ENCODE measurements at regions not wholly inside any gene's neighbourhood (a gene's known extent, or its start where the extent isn't known, plus 50 kb on each side); places are given as distances from the start of the nearest gene placed in this dataset.

DNA sequence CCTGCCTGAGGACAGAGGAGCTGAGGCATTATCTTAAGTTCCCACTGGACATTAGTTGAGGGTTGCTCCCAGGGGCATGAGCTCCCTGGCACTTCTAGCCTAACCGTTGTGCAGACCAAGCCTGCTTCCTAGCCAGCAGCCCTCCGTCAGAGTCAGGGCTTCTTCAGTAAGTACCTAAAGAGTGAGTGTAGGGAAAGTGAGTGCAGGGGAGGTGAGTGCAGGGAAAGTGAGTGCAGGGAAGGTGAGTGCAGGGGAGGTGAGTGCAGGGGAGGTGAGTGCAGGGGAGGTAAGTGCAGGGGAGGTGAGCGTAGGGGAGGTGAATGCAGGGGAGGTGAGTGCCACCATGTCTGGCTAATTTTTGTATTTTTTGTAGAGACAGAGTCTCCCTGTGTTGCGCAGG lies 190.5 kb downstream of the ESRRB start:
- H3K4me3 ChIP-seq (ENCODE audit: low read depth, low read length), result no peak overlapping the region
- CTCF ChIA-PET, result interaction anchor here (0.6 to 0.9 kb wide), 4 partner anchors 10 to 82 kb away, joined by 3 to 5 read pairs (median 4); no protein-coding TSS in a partner anchor
- no peak overlapping the region for H3K27ac ChIP-seq (ENCODE audit: extremely low read depth, low read depth, low read length)
- no peaks in the 10 kb centered on the region for H3K36me3 ChIP-seq (ENCODE audit: control insufficient read depth in 2 of 2, insufficient read depth in 1 of 2, low read length in 2 of 2)
- POLR2A ChIA-PET, result no interaction called here
- H3K9me3 ChIP-seq (ENCODE audit: control insufficient read depth, insufficient read depth, low read depth, low read length), result no peaks in the 10 kb centered on the region
- H3K4me1 ChIP-seq (ENCODE audit: control insufficient read depth, insufficient read depth, low read length), result no peaks in the 10 kb centered on the region
- peak; percentile 91 for TF ChIP-seq PRDM1 (tag by site-specific recombination; IDR thresholded peaks at IDR 0.05)
- TF ChIP-seq ZNF10 (tag by site-specific recombination; IDR thresholded peaks at IDR 0.05), result no peak

- Histone ChIP-seq H3K27ac (ENCODE audit: extremely low read depth, low read depth, low read length) (no peak overlapping the region), H3K36me3 (ENCODE audit: control insufficient read depth in 2 of 2, insufficient read depth in 1 of 2, low read length in 2 of 2) (no peaks in the 10 kb centered on the region), H3K9me3 (ENCODE audit: control insufficient read depth, insufficient read depth, low read depth, low read length) (no peaks in the 10 kb centered on the region), H3K4me1 (ENCODE audit: control insufficient read depth, insufficient read depth, low read length) (no peaks in the 10 kb centered on the region), H3K4me3 (ENCODE audit: low read depth, low read length) (no peak overlapping the region)
- POLR2A ChIA-PET, result no interaction called here
- no peak for TF ChIP-seq REPIN1 (tag by site-specific recombination; IDR thresholded peaks at IDR 0.05; ENCODE audit: low read depth)
- TF ChIP-seq ZNF654 (tag by site-specific recombination; IDR thresholded peaks at IDR 0.05; ENCODE audit: low read depth), result no peak
- TF ChIP-seq ZNF433 (tag by site-specific recombination; IDR thresholded peaks at IDR 0.05; ENCODE audit: low read depth), result no peak
- TF ChIP-seq, protein P1, sequence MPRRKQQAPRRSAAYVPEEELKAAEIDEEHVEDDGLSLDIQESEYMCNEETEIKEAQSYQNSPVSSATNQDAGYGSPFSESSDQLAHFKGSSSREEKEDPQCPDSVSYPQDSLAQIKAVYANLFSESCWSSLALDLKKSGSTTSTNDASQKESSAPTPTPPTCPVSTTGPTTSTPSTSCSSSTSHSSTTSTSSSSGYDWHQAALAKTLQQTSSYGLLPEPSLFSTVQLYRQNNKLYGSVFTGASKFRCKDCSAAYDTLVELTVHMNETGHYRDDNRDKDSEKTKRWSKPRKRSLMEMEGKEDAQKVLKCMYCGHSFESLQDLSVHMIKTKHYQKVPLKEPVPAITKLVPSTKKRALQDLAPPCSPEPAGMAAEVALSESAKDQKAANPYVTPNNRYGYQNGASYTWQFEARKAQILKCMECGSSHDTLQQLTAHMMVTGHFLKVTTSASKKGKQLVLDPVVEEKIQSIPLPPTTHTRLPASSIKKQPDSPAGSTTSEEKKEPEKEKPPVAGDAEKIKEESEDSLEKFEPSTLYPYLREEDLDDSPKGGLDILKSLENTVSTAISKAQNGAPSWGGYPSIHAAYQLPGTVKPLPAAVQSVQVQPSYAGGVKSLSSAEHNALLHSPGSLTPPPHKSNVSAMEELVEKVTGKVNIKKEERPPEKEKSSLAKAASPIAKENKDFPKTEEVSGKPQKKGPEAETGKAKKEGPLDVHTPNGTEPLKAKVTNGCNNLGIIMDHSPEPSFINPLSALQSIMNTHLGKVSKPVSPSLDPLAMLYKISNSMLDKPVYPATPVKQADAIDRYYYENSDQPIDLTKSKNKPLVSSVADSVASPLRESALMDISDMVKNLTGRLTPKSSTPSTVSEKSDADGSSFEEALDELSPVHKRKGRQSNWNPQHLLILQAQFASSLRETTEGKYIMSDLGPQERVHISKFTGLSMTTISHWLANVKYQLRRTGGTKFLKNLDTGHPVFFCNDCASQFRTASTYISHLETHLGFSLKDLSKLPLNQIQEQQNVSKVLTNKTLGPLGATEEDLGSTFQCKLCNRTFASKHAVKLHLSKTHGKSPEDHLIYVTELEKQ (tag by site-specific recombination; IDR thresholded peaks at IDR 0.05; ENCODE audit: borderline replicate concordance), result no peak
- TF ChIP-seq BCL11A (tag by site-specific recombination; IDR thresholded peaks at IDR 0.05; ENCODE audit: low read depth), result no peak
- TF ChIP-seq ZNF350 (tag by site-specific recombination; IDR thresholded peaks at IDR 0.05), result no peak
- TF ChIP-seq YY2 (tag by site-specific recombination; IDR thresholded peaks at IDR 0.05), result no peak
- TF ChIP-seq YY1 (tag by site-specific recombination; IDR thresholded peaks at IDR 0.05), result no peak
- TF ChIP-seq ZNF488 (tag by site-specific recombination; IDR thresholded peaks at IDR 0.05), result no peak
- no peak for TF ChIP-seq GLIS1 (tag by site-specific recombination; IDR thresholded peaks at IDR 0.05)
- TF ChIP-seq, protein P2, sequence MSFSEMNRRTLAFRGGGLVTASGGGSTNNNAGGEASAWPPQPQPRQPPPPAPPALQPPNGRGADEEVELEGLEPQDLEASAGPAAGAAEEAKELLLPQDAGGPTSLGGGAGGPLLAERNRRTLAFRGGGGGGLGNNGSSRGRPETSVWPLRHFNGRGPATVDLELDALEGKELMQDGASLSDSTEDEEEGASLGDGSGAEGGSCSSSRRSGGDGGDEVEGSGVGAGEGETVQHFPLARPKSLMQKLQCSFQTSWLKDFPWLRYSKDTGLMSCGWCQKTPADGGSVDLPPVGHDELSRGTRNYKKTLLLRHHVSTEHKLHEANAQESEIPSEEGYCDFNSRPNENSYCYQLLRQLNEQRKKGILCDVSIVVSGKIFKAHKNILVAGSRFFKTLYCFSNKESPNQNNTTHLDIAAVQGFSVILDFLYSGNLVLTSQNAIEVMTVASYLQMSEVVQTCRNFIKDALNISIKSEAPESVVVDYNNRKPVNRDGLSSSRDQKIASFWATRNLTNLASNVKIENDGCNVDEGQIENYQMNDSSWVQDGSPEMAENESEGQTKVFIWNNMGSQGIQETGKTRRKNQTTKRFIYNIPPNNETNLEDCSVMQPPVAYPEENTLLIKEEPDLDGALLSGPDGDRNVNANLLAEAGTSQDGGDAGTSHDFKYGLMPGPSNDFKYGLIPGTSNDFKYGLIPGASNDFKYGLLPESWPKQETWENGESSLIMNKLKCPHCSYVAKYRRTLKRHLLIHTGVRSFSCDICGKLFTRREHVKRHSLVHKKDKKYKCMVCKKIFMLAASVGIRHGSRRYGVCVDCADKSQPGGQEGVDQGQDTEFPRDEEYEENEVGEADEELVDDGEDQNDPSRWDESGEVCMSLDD (tag by site-specific recombination; IDR thresholded peaks at IDR 0.05), result no peak
- no peak for TF ChIP-seq ZNF132 (tag by site-specific recombination; IDR thresholded peaks at IDR 0.05; ENCODE audit: borderline replicate concordance)
- no peak for TF ChIP-seq ZBTB8A (tag by site-specific recombination; IDR thresholded peaks at IDR 0.05)
- no peak for TF ChIP-seq ZNF175 (tag by site-specific recombination; IDR thresholded peaks at IDR 0.05)
- TF ChIP-seq, protein P3, sequence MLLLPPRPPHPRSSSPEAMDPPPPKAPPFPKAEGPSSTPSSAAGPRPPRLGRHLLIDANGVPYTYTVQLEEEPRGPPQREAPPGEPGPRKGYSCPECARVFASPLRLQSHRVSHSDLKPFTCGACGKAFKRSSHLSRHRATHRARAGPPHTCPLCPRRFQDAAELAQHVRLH (tag by site-specific recombination; IDR thresholded peaks at IDR 0.05), result no peak
- TF ChIP-seq ZNF558 (tag by site-specific recombination; IDR thresholded peaks at IDR 0.05), result no peak
- CTCF ChIA-PET, result no interaction called here
Observed at GRCh38 chr14:76574416-76575095, 186.7 kb upstream of the VASH1 start.
